ENCODE measurements at regions not wholly inside any gene's neighbourhood (a gene's known extent, or its start where the extent isn't known, plus 50 kb on each side); places are given as distances from the start of the nearest gene placed in this dataset.

DNA sequence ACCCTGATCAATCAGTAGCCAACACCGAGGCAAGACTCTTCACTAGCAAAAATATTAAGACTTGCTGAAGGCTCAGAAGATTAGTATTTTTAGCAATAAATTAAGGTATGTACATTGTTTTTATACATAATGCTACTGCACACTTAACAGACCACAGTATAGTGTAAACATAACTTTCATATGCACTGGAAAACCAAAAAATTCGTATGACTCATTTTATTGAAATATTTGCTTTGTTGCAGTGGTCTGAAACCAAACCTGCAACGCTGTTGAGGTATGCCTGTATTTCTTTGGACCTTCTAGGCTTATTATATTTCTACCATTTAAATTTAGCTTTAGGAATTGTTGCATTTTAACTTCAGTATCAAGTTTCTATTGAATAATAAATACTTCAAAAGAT is 65.8 kb upstream of the BCL9 start:
- no peak for DNase-seq
- H3K4me3 ChIP-seq, result no peak overlapping the region
- no peak for ATAC-seq
- TF ChIP-seq, protein P1, sequence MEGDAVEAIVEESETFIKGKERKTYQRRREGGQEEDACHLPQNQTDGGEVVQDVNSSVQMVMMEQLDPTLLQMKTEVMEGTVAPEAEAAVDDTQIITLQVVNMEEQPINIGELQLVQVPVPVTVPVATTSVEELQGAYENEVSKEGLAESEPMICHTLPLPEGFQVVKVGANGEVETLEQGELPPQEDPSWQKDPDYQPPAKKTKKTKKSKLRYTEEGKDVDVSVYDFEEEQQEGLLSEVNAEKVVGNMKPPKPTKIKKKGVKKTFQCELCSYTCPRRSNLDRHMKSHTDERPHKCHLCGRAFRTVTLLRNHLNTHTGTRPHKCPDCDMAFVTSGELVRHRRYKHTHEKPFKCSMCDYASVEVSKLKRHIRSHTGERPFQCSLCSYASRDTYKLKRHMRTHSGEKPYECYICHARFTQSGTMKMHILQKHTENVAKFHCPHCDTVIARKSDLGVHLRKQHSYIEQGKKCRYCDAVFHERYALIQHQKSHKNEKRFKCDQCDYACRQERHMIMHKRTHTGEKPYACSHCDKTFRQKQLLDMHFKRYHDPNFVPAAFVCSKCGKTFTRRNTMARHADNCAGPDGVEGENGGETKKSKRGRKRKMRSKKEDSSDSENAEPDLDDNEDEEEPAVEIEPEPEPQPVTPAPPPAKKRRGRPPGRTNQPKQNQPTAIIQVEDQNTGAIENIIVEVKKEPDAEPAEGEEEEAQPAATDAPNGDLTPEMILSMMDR (IDR thresholded peaks at IDR 0.05), result no peak
- intact Hi-C loops (cut with DNase I), result no loop called here
- peaks cover 0 to 2% (median 1%) of the 10 kb centered on the region in 3 donors for H3K27me3 ChIP-seq (ENCODE audit: insufficient read depth in 3 of 3, low read length in 2 of 3)
- H3K9me3 ChIP-seq, result no peaks in the 10 kb centered on the region
- 71 to 77% (median 74%) methylated on average over 3 of the region's 3 CpGs for WGBS, 3 donors
- H3K27ac ChIP-seq, result no peak overlapping the region
- H3K36me3 ChIP-seq (ENCODE audit: insufficient read depth in 1 of 2, low read depth in 1 of 2), result no peaks in the 10 kb centered on the region
- no peaks in the 10 kb centered on the region for H3K4me1 ChIP-seq

DNA sequence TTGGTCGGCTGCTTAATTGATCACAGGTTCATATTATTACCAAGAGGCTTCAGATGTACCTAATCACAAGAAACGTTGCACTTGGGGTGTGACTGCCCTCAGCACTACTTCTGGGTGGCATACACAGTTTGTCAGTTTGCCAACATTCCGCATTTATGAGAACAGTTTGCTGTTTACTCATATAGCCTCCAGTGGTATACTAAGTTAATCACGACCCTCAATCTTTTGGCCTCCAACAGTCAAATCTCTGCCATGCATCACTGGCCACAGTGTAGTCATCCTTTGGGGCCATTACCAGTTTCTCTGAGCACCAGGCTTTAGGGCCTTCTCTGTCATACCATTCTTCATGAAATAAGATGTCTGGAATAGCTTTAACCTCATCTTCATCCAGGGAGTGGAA is 62.8 kb upstream of the BCL9 start:
- Histone ChIP-seq H3K27me3 (ENCODE audit: insufficient read depth in 3 of 3, low read length in 2 of 3) (peaks cover 0 to 2% (median 1%) of the 10 kb centered on the region in 3 donors), H3K9me3 (no peaks in the 10 kb centered on the region), H3K36me3 (ENCODE audit: insufficient read depth in 1 of 2, low read depth in 1 of 2) (no peaks in the 10 kb centered on the region), H3K4me1 (no peaks in the 10 kb centered on the region), H3K27ac (no peak overlapping the region), H3K4me3 (no peak overlapping the region)
- intact Hi-C loops (cut with DNase I), result no loop called here
- WGBS, 3 donors, result 63 to 68% (median 67%) methylated on average over 4 of the region's 4 CpGs
- DNase-seq (no peak), ATAC-seq (no peak)
- TF ChIP-seq, protein P1 (IDR thresholded peaks at IDR 0.05), result no peak

DNA sequence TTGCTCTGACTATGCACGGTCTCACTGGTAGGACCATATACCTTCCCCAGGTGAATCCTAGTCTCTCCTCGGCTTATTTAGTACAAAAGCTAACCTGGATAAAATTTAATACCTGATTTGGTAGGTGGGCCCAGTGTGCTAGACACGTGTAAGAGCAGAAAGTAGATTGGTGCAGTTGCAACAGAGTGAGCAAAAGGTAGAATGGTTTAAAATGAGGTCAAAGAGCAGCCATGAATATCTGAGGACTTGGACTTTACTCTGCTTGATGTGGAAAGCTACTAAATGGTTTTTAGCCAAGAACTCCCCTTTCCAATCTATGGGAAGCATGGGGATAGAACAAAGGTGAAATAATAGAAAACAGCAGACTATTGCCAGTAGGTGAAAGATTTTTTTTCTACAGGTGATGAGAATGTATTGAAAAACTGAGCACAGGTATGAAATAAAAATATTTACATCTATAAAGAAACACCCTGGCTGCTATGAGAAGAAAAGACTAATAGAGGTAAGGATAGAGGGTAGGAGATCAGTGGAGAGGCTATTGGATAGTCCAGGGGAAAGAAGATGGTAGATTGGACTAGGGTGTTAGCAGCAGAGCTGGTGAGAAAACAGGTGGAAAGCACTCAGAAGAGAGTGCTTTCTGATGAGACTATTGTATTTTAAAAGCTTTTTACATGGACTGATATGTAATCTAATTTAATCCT is 61.3 kb upstream of the BCL9 start:
- Histone ChIP-seq H3K27ac (no peak overlapping the region), H3K27me3 (ENCODE audit: insufficient read depth in 3 of 3, low read length in 2 of 3) (peaks cover 0 to 2% (median 1%) of the 10 kb centered on the region in 3 donors), H3K4me3 (no peak overlapping the region), H3K4me1 (no peaks in the 10 kb centered on the region), H3K36me3 (ENCODE audit: insufficient read depth in 1 of 2, low read depth in 1 of 2) (no peaks in the 10 kb centered on the region), H3K9me3 (no peaks in the 10 kb centered on the region)
- ATAC-seq (no peak), DNase-seq (no peak)
- intact Hi-C loops (cut with DNase I), result no loop called here
- WGBS, 3 donors, result 67 to 71% (median 68%) methylated on average over 3 of the region's 3 CpGs
- TF ChIP-seq, protein P1 (IDR thresholded peaks at IDR 0.05), result no peak

DNA sequence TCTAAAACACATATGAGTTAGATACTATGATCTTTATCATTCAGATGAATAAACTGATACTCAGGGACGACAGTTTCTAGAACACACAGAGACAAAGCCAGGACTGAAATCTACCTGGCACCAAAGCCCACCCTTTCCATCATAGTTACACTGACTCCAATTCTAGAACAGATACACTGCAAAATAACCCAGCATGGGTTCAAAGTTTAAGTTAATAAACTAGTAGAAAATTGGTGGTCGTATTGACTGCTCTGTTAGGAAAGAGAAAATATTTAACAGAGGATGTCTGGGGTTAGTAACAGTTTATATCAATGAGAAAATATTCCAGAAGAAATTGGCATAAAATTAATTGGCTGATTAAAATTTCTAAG is 60.8 kb upstream of the BCL9 start:
- peaks cover 0 to 2% (median 1%) of the 10 kb centered on the region in 3 donors for H3K27me3 ChIP-seq (ENCODE audit: insufficient read depth in 3 of 3, low read length in 2 of 3)
- intact Hi-C loops (cut with DNase I), result no loop called here
- ATAC-seq (no peak), DNase-seq (no peak)
- H3K36me3 ChIP-seq (ENCODE audit: insufficient read depth in 1 of 2, low read depth in 1 of 2), result no peaks in the 10 kb centered on the region
- TF ChIP-seq, protein P1 (IDR thresholded peaks at IDR 0.05), result no peak
- no peak overlapping the region for H3K27ac ChIP-seq
- no peaks in the 10 kb centered on the region for H3K9me3 ChIP-seq
- no peak overlapping the region for H3K4me3 ChIP-seq
- 30 to 72% (median 69%) methylated on average over 2 of the region's 2 CpGs for WGBS, 3 donors
- no peaks in the 10 kb centered on the region for H3K4me1 ChIP-seq

All from psoas muscle (tissue), 7 donors.